ENCODE measurements at regions not wholly inside any gene's neighbourhood (a gene's known extent, or its start where the extent isn't known, plus 50 kb on each side); places are given as distances from the start of the nearest gene placed in this dataset.
"Not testable (repeated sequence)": the region's sequence is repeated elsewhere in the genome, so short reads cannot be mapped to it uniquely, and the experiment has no call there.

GRCh38 chr11:119586181-119586580, 142.8 kb downstream of the NECTIN1 start:
- no peak for DNase-seq

GRCh38 chr11:119585043-119585781, 143.8 kb downstream of the NECTIN1 start:
- DNase-seq, result no peak

GRCh38 chr11:119584193-119585042, 144.6 kb downstream of the NECTIN1 start:
- DNase-seq, result no peak

GRCh38 chr11:119583585-119583984, 145.4 kb downstream of the NECTIN1 start:
- DNase-seq, result no peak

- DNase-seq, result not testable (repeated sequence)
These were observed 147.6 kb downstream of the NECTIN1 start for GRCh38 chr11:119581396-119581795.

- DNase-seq, result no peak
These were observed 148.2 kb downstream of the NECTIN1 start for GRCh38 chr11:119580751-119581150.

GRCh38 chr11:119580081-119580480, 148.9 kb downstream of the NECTIN1 start:
- no peak for DNase-seq

- DNase-seq, result no peak
These were observed 150.3 kb downstream of the NECTIN1 start for GRCh38 chr11:119578521-119579191.

GRCh38 chr11:119573858-119574257, 150.9 kb upstream of the THY1 start:
- DNase-seq, result no peak

GRCh38 chr11:119572481-119573424, 149.8 kb upstream of the THY1 start:
- no peak for DNase-seq

- DNase-seq, result peak; percentile 53
These were observed 148.3 kb upstream of the THY1 start for GRCh38 chr11:119571311-119571710.

GRCh38 chr11:119567688-119568582, 145.0 kb upstream of the THY1 start:
- DNase-seq, result peak; percentile 32

GRCh38 chr11:119566319-119566718, 143.3 kb upstream of the THY1 start:
- DNase-seq, result no peak

GRCh38 chr11:119565693-119566092, 142.7 kb upstream of the THY1 start:
- not testable (repeated sequence) for DNase-seq

GRCh38 chr11:119560961-119561360, 138.0 kb upstream of the THY1 start:
- no peak for DNase-seq

- no peak for DNase-seq
These were observed 137.3 kb upstream of the THY1 start for GRCh38 chr11:119560291-119560690.

- no peak for DNase-seq
These were observed 129.1 kb upstream of the THY1 start for GRCh38 chr11:119552106-119552485.

GRCh38 chr11:119551420-119552105, 128.6 kb upstream of the THY1 start:
- no peak for DNase-seq

- no peak for DNase-seq
These were observed 127.2 kb upstream of the THY1 start for GRCh38 chr11:119550053-119550752.

- DNase-seq, result no peak
These were observed 124.5 kb upstream of the THY1 start for GRCh38 chr11:119547511-119547910.
